ENCODE measurements at regions not wholly inside any gene's neighbourhood (a gene's known extent, or its start where the extent isn't known, plus 50 kb on each side); places are given as distances from the start of the nearest gene placed in this dataset.

- TF ChIP-seq CTCF (conservative IDR thresholded peaks at IDR 0.05; ENCODE audit: low read length) (no peak), EZH2phosphoT487 (IDR thresholded peaks at IDR 0.05; ENCODE audit: borderline replicate concordance) (no peak)
Measured at GRCh38 chr9:3006851-3007250, 163.0 kb upstream of the PUM3 start.

Measured in Loucy (cell line).